Mucosa of rectum (tissue), 2 donors: ENCODE measurements at regions not wholly inside any gene's neighbourhood (a gene's known extent, or its start where the extent isn't known, plus 50 kb on each side); places are given as distances from the start of the nearest gene placed in this dataset.

Experiments used
- H3K27ac ChIP-seq, 2 donors: one replicate each; pipeline ENCODE4 v1.7.0; 2013; ENCODE audit warnings: inconsistent platforms in 2 of 2, low read depth in 2 of 2, low read length in 2 of 2
- H3K27me3 ChIP-seq, 2 donors: one replicate each; pipeline ENCODE4 v1.7.0; 2013; ENCODE audit warnings: low read length in 2 of 2; ENCODE audit not compliant: control insufficient read depth in 2 of 2, insufficient read depth in 2 of 2
- H3K36me3 ChIP-seq, 2 donors: one replicate each; pipeline ENCODE4 v1.7.0; 2013; ENCODE audit warnings: low read length in 2 of 2; ENCODE audit not compliant: control insufficient read depth in 2 of 2, insufficient read depth in 2 of 2
- H3K4me1 ChIP-seq, 2 donors: one replicate each; pipeline ENCODE4 v1.7.0; 2013; ENCODE audit warnings: low read length in 2 of 2, mild to moderate bottlenecking in 1 of 2; ENCODE audit not compliant: control insufficient read depth in 2 of 2, insufficient read depth in 2 of 2
- H3K4me3 ChIP-seq, 2 donors: one replicate each; pipeline ENCODE4 v1.7.0; 2013; ENCODE audit warnings: low read length in 2 of 2
- H3K9ac ChIP-seq, 2 donors: one replicate each; pipeline ENCODE4 v1.7.0; 2013; ENCODE audit warnings: low read length in 2 of 2, low read depth in 1 of 2, mild to moderate bottlenecking in 1 of 2
- H3K9me3 ChIP-seq, 2 donors: one replicate each; pipeline ENCODE4 v1.7.0; 2013; ENCODE audit warnings: low read length in 2 of 2; ENCODE audit not compliant: control insufficient read depth in 2 of 2
- donor health status: healthy.
- donor health status: Normal muscosa, but diverticular disease.

DNA sequence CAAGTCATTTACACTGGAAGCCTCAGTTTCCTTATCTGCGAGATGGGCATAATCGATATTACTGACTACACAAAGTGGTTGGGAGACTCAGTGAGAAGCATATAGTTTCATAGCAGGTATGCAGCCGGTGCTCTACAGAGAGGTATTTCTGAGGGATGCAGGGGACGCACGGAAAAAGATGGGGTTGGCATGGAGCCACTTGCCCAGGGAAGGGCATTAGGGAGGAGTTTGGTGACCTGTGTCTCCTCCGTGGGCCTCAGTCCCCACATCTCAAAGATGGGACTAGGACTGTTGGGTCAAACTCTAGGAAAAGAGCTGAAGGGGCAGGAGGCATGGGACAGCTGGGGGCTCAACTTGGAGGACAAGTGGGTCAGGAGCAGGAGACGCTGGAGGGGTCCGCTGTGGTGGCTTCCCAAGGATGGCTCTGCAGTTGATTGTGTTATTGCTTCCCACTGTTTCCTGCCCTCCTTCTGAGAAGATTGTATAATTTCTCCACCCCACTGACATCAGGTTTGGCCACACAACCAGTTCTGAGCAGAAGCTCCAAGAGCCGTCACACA lies 158.6 kb upstream of the ALDH1B1 start:
- Histone ChIP-seq H3K9ac (no peak overlapping the region), H3K4me3 (no peak overlapping the region), H3K9me3 (no peaks in the 10 kb centered on the region)

GRCh38 chr9:38233343-38233742 lies 159.2 kb upstream of the ALDH1B1 start:
- Histone ChIP-seq H3K27me3 (peaks cover 0 to 3% of the 10 kb centered on the region in 2 donors), H3K4me1 (no peaks in the 10 kb centered on the region), H3K4me3 (no peak overlapping the region), H3K27ac (no peak overlapping the region), H3K9me3 (no peaks in the 10 kb centered on the region), H3K36me3 (no peaks in the 10 kb centered on the region), H3K9ac (no peak overlapping the region)

More for the DNA sequence above, 158.6 kb upstream of the ALDH1B1 start:
- H3K36me3 ChIP-seq: no peaks in the 10 kb centered on the region
- H3K27me3 ChIP-seq: peaks cover 0 to 2% of the 10 kb centered on the region in 2 donors
- H3K27ac ChIP-seq: no peak overlapping the region
- H3K4me1 ChIP-seq: no peaks in the 10 kb centered on the region

DNA sequence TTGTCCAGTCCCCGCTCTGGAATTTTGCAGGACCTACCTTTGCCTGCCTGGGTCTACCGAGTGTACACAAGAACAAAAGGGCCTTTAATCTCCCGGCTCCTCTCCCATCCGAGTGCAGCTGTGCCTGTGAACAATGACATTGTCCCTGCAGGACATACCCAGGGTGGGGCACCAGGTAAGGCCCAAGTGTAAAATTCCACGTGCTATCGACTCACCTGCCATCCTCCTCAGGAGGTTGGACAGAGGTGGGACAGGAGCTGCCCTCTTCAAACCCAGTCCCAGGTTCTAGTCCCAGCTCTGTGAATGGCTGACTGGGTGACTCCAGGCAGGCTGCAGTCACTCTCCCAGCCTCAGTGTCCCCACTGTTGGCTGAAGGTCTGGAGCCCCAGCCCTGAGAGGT lies 159.6 kb upstream of the ALDH1B1 start:
- Histone ChIP-seq H3K9ac (no peak overlapping the region), H3K4me3 (no peak overlapping the region), H3K36me3 (no peaks in the 10 kb centered on the region), H3K27me3 (peaks cover 0 to 4% of the 10 kb centered on the region in 2 donors), H3K27ac (no peak overlapping the region), H3K4me1 (no peaks in the 10 kb centered on the region), H3K9me3 (no peaks in the 10 kb centered on the region)

DNA sequence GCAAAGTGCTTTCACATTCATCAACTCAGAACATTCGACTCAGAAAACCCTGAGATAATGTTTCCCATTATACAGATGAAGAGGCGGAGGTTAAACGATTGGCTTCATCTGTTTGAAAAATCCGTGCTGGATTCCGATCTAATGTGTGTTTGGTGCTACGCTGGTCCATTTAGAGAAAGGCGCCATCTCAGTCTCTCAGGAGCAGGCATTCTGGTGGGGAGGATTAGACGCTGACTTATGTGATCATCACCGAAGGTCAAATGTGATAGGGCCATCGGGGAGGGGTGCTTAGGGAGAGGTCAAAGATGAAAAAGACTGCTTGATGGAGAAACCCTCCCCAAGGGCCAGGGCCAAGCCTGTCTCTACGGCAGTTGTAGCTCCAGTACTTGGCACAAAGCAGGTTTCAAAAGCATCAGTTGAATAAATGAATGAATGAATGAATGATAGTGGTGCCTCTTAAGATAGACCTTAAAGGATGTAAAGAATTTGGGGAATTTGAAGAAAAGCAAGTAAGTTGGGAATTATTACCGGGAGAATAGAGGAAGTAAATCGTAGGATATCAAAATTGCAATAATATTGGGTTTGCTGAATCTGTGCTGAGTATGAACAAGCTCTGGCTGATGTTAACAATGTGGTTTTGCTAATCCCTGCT lies 160.6 kb upstream of the SHB start:
- Histone ChIP-seq H3K27ac (no peak overlapping the region), H3K4me3 (no peak overlapping the region), H3K9me3 (no peaks in the 10 kb centered on the region), H3K36me3 (no peaks in the 10 kb centered on the region), H3K4me1 (no peaks in the 10 kb centered on the region), H3K9ac (no peak overlapping the region), H3K27me3 (peaks cover 0 to 4% of the 10 kb centered on the region in 2 donors)

- Histone ChIP-seq H3K4me3 (no peak overlapping the region), H3K27ac (no peak overlapping the region), H3K9me3 (no peaks in the 10 kb centered on the region), H3K36me3 (no peaks in the 10 kb centered on the region), H3K9ac (no peak overlapping the region), H3K27me3 (peaks cover 0 to 4% of the 10 kb centered on the region in 2 donors), H3K4me1 (no peaks in the 10 kb centered on the region)
Measured at GRCh38 chr9:38229104-38229500, 160.1 kb upstream of the SHB start.

- Histone ChIP-seq H3K9ac (no peak overlapping the region), H3K27ac (no peak overlapping the region), H3K36me3 (no peaks in the 10 kb centered on the region), H3K4me1 (no peaks in the 10 kb centered on the region), H3K4me3 (no peak overlapping the region), H3K27me3 (peaks cover 0 to 4% of the 10 kb centered on the region in 2 donors), H3K9me3 (no peaks in the 10 kb centered on the region)
Measured at GRCh38 chr9:38228331-38229103, 159.5 kb upstream of the SHB start.

DNA sequence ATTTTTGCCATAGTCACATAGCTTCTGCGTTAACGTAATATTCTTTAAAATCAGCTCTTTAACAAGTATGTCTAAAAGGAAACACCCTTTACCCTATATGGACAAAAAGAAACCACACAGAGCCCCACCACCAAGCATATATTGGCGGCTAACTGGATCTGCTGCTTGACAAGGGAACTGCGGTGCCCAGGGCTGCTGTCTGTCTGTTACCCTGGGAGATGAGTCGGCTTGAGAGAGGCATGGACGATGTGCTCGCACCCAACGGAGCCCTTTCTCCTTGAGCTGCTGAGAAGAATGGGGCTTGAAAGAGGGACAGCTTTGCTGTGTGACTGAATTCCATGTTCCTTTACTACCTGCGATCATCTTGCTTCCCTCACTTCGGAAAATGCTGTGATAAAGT lies 158.6 kb upstream of the SHB start:
- no peak overlapping the region for H3K9ac ChIP-seq
- no peaks in the 10 kb centered on the region for H3K9me3 ChIP-seq
- H3K4me3 ChIP-seq: no peak overlapping the region
- H3K27ac ChIP-seq: no peak overlapping the region
- H3K27me3 ChIP-seq: peaks cover 0 to 4% of the 10 kb centered on the region in 2 donors
- H3K36me3 ChIP-seq: no peaks in the 10 kb centered on the region
- no peaks in the 10 kb centered on the region for H3K4me1 ChIP-seq

- H3K9me3 ChIP-seq: no peaks in the 10 kb centered on the region
- no peak overlapping the region for H3K9ac ChIP-seq
- no peak overlapping the region for H3K27ac ChIP-seq
- no peaks in the 10 kb centered on the region for H3K4me1 ChIP-seq
- no peak overlapping the region for H3K4me3 ChIP-seq
- H3K27me3 ChIP-seq: peaks cover 0 to 4% of the 10 kb centered on the region in 2 donors
- no peaks in the 10 kb centered on the region for H3K36me3 ChIP-seq
Measured at GRCh38 chr9:38227061-38227540, 158.1 kb upstream of the SHB start.

- Histone ChIP-seq H3K27ac (no peak overlapping the region), H3K4me3 (no peak overlapping the region), H3K9ac (no peak overlapping the region)
Measured at GRCh38 chr9:38226491-38226951, 157.5 kb upstream of the SHB start.

DNA sequence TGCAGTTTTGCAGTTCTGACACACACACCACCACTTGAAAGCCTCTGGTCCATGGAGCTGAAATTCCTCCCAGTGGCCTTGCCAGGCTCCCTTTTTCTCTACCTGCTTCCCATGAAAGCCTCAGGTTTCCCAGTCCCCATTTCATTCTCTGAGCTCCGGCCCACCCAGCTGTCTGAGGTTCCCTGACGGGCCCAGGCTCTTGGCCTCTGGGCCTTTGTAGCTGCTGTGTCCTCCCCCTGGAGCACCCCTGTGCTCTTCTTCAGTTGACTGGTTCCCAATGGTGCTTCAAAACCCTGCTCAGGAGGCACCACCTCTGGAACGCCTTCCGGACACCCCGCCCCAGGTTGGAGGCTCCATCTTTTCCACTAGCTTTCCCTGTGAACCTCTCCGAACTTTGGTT lies 155.9 kb upstream of the SHB start:
- H3K27me3 ChIP-seq: peaks cover 0 to 2% of the 10 kb centered on the region in 2 donors

More at GRCh38 chr9:38226491-38226951, 157.5 kb upstream of the SHB start:
- Histone ChIP-seq H3K27me3 (peaks cover 0 to 4% of the 10 kb centered on the region in 2 donors), H3K36me3 (no peaks in the 10 kb centered on the region), H3K4me1 (no peaks in the 10 kb centered on the region), H3K9me3 (no peaks in the 10 kb centered on the region)

More for the DNA sequence above, 155.9 kb upstream of the SHB start:
- H3K4me3 ChIP-seq: no peak overlapping the region
- no peaks in the 10 kb centered on the region for H3K36me3 ChIP-seq
- no peak overlapping the region for H3K9ac ChIP-seq
- H3K4me1 ChIP-seq: no peaks in the 10 kb centered on the region
- H3K9me3 ChIP-seq: no peaks in the 10 kb centered on the region
- H3K27ac ChIP-seq: no peak overlapping the region
